DMS53 treated with DMSO at 0.1 percent for 48 hours (cell line): ENCODE measurements at regions not wholly inside any gene's neighbourhood (a gene's known extent, or its start where the extent isn't known, plus 50 kb on each side); places are given as distances from the start of the nearest gene placed in this dataset.

Source experiments
- DNase-seq: peaks from one replicate; lab custom pipeline; 2025; ENCODE audit not compliant: unreplicated experiment; lab: John Stamatoyannopoulos, UW

DNA sequence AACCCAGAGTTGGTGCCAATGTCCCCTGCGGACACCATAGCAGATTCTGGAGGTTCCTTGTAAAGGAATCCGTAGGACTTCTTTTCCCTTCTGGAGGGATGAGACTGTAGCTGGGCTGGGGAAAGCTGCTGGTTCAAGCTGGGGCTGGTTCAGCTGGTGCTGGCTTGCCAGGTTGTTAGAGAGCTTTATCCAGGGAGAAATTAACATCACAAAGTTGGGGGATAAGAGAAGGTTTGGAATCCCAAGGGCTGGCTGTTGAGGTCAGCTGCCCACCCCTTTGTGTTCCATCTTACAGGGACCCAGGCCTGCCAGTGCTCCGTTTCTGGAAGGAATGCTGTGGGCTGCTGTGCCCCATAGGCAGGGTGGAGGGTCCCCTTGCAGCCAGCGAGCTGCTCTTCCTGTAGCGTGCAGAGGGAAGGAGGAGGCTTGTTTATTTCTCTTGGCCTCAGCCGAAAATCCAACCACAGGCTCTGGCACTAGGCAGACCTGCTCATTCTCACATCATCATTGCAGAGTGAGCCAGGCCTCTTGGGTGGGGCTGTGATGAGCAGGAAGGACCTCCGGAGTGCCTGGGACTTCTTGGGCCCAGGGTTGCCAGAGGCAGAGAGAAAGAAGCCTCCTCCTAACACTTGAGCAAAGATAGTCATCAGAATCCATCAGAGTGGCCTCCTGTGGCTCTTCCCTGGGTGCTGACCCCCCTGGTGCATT lies 251.1 kb downstream of the SEC14L1 start:
- no peak for DNase-seq

GRCh38 chr17:77392376-77393273 lies 251.9 kb downstream of the SEC14L1 start:
- DNase-seq: no peak

- no peak for DNase-seq
Observed at GRCh38 chr17:77393274-77393600, 252.5 kb downstream of the SEC14L1 start.

GRCh38 chr17:77393867-77394539 lies 253.2 kb downstream of the SEC14L1 start:
- no peak for DNase-seq

DNA sequence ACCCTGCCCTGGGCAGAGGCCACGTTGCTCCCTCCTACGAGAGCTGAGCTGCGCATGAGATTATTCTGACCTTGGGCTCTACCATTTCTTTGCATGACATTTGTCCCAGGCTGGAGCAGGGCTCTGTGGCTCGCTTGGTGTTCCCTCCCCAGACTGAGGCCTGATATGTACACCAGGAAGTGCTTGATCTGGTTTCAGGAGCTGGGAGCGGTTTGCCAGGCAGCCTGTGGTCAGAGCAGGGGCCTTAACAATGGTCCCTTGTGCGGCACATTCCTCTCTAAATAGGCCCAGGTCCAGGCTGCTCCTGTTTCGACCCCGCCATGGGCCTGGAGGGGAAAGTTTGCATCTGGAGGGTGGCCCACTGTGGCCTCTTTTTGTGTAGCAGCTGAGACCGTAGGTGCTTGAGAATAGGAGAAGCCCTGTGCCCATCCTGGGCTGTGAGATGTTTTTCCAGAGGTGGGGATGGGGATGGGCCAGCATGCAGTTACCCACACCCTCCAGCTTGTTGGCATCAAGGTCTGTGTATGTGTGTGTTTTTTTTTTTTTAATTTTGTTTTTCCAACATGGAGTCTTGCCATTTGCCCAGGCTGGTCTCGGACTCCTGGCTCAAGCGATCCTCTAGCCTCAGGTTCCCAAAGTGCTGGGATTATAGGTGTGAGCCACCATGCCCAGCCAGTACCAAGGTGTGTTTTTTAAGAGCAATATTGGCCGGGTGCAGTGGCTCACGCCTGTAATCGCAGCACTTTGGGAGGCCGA lies 253.9 kb downstream of the SEC14L1 start:
- no peak for DNase-seq

DNA sequence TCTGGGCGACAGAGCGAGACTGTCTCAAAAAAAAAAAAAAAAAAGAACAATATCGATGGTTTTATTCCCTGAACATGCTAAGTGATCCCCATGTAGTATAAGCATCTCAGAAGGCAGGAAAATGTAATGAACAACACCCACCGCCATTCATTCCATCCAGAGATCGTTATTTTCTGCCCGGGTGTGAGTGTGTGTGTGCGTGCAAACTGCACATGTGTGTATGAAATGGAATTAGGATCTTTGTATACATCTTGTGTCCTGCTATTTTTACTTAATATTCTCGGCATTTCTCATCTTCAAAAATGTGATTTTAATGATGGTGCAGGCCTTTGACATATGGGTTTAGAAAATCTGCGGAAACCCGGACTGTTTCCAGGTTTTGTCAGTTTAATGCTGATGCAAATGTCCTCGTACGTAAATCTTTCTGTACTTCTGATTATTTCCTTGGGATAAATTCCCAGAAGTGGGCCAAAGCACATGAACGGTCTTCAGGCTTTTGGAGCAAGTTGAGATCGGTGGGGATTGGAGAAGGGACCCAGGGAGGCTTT lies 254.8 kb downstream of the SEC14L1 start:
- DNase-seq: no peak

DNA sequence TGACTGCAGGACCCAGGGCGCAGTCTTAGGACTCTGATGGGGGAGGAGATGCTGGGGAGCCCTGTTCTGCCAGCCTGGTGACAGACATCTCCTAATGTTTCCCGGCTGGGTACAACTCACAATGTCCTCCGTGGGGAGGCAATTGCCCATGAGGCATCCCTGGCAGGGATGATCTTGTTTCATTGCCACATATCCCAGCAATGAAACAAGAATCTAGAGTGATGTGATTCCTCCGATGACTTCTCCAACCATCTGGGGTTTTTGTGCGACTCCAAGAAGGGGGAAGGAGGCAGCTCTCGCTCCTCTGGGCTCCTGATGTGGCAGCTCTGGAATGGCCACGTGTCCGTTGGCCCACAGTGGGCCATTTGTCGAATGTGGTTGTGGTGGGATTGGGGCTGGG lies 255.8 kb downstream of the SEC14L1 start:
- DNase-seq: no peak

GRCh38 chr17:77398274-77398673 lies 257.5 kb downstream of the SEC14L1 start:
- DNase-seq: no peak

DNA sequence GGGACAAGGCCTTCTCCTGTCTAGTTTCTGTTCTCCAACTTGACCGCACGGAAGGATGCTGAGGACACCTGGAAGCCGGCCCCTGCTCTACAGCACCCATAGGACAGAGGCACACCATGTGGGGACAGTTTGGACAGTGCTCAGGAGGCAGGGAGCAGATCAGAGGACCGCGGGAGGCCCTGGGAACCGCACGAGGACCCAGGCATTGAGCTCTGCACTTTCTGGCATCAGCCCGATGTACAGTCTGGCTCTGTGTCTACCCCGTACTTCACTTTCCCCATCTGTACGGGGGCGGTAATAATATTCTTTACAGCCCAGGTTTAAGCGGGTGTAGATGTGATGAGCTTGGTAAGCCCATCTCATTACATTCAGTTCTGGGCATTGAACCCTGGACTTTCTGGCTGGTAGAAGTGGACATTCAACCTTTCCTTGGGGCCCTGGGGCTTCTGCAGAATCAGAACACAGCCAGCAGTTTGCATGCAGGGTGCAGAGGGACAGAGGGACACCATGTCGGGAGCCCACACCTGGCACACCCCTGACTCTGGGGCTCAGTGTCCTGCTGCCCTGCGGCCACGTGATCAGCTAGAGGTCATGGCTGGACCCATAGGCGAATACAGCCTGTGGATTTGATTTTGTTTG lies 258.7 kb downstream of the SEC14L1 start:
- no peak for DNase-seq

- no peak for DNase-seq
Observed at GRCh38 chr17:77400445-77400870, 259.7 kb downstream of the SEC14L1 start.

GRCh38 chr17:77402159-77402731 lies 261.5 kb downstream of the SEC14L1 start:
- no peak for DNase-seq

DNA sequence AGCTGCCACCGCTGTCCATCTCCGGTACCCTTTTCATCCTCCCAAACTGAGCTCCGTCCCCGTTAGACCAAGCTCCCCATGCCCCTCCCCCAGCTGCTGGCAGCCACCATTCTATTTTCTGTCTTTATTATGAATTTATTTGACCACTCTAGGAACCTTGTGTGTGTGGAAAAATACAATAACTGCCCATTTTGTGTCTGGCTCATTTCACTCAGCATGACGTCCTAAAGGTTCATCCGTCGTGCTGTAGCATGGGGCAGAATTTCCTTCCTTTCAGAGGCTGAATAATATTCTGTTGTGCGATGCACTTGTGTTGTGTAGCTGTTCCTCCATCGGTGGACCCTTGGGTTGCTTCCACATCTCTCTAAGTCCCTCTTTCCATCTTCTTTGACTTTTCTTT lies 263.1 kb downstream of the SEC14L1 start:
- DNase-seq: no peak

DNA sequence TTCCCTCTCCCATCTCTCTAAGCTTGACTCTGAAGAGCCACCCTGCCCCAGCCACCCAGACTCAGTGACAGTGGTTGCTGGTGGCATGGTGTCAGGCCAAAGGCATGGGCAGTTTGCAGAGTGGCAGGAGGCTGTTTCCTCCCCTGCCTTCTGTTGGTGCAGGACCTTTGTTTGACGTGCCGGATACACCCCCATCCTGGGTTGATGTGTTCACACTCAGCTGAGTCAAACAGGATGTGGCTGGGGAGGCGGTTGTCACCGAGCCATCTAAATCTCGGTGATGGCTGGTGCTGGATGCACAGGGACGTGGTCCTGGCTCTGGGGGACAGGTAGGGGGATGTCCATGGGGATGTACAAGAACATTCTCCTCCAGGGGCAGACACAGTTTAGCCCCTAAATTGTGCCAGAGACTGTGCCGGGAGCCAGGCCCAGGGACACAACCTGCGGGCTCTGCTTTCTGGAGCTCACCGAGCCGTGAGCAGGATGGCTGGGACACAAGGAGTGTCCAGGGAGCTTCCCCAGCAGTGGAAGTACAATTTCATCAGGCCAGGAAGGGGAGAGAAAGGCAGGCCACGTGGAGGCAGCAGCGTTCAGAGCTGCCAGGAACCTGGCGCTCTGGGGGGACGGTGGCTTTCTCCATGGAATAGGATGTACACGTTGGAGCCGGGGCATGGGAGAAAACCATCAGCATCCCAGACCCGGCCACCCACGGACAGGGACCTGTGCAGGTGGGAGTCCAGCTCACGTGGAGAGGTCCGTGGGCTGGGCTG lies 264.2 kb downstream of the SEC14L1 start:
- no peak for DNase-seq

- DNase-seq: no peak
Observed at GRCh38 chr17:77405867-77406732, 265.3 kb downstream of the SEC14L1 start.

- DNase-seq: no peak
Observed at GRCh38 chr17:77407321-77408277, 266.8 kb downstream of the SEC14L1 start.

DNA sequence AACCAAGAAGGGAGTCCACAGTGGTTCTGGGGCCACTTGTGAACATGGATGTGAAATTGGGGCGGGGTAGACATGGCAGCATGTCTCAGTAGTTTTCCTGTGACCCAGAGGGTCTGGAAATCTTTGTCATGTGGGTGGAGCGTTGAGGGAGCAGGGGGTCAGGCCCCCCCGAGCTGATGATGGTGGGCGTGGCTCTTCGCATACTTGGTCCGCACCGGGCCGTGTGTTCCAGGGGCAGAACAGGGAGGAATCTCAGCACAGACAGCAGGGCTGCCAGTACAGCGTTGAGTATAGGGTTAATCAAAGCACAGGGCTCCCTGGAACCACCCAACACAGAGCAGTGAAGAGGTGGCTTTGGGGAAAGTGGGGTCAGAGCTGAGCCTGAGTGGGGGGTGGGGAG lies 267.5 kb downstream of the SEC14L1 start:
- no peak for DNase-seq
